ENCODE measurements at regions not wholly inside any gene's neighbourhood (a gene's known extent, or its start where the extent isn't known, plus 50 kb on each side); places are given as distances from the start of the nearest gene placed in this dataset.
"Not testable (repeated sequence)": the region's sequence is repeated elsewhere in the genome, so short reads cannot be mapped to it uniquely, and the experiment has no call there.

DNA sequence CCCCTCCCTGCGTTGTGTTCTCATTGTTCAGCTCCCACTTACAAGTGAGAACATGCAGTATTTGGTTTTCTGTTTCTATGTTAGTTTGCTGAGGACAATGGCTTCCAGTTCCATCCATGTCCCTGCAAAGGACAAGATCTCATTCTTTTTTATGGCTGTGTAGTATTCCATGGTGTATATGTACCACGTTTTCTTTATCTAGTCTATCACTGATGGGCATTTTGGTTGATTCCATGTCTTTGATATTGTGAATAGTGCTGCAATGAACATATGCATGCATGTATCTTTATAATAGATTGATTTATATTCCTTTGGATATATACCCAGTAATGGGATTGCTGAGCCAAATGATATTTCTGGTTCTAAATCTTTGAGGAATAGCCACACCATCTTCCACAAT, 265.1 kb downstream of the ANTXR2 start:
- not testable (repeated sequence) for TF ChIP-seq ZNF274 (IDR thresholded peaks at IDR 0.05; ENCODE audit: low read depth, low read length); SUZ12 (IDR thresholded peaks at IDR 0.05; ENCODE audit: extremely low read depth, insufficient read depth, insufficient read length); YY1 (IDR thresholded peaks at IDR 0.05; ENCODE audit: insufficient read depth, insufficient read length)
